GM21528 (cell line): ENCODE measurements at regions not wholly inside any gene's neighbourhood (a gene's known extent, or its start where the extent isn't known, plus 50 kb on each side); places are given as distances from the start of the nearest gene placed in this dataset.
"Not testable (repeated sequence)": the region's sequence is repeated elsewhere in the genome, so short reads cannot be mapped to it uniquely, and the experiment has no call there.

Experiments used
- ATAC-seq: cut with Tn5 transposase; IDR thresholded peaks from one replicate; pipeline ENCODE4 v1.9.1; 2021; ENCODE audit warnings: mild to moderate bottlenecking, moderate library complexity; ENCODE audit not compliant: unreplicated experiment, low FRiP score

GRCh38 chr2:176779917-176780316, 432.7 kb upstream of the HNRNPA3 start:
- no peak for ATAC-seq

DNA sequence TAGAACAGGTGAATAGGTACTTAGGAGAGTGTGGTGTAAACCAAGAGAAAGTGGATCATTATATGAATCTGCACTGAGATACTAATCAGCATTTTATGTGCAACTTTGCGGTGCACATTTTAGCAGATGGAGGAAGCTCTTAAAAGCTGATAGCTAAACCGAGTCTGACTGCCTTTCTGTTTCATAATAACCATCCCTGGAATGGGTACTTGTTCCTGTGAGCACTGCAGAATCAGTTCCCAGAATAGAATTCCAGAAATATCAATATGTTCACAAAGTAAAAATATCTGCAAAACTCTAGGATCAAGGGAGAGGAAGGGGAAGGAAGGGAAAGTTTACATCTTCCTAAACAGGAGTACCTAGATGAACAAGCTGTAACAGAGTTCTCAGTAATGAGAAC, 432.2 kb upstream of the HNRNPA3 start:
- no peak for ATAC-seq

DNA sequence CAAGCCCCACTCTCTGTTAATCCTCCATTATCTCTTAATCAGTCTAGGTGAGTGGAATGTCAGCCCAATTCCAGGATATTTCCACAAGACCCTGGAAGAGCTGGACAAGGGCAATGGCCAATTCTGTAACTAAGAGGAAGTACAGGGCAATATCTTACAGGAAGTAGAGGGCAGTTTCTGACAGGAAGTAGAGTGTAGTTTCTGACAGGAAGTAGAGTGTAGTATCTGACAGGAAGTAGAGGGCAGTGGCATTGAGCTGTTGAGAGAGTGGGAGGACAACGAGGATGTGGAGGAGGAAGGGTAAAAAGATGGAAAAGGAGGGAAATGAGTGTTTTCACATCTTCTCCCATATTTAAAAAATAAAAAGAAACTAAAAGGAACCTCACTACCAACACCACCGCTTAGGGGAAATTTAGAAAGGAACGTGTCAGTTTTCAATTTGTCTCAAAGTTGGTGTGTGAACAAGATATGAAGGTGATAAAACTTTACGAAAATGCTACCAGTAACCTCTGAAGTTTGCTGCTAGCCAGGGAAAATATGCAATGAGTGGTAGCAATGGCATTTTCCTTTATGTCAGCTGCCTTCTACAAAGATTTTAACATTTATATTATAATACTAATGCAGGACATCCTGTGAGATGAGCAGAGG, 430.9 kb upstream of the HNRNPA3 start:
- no peak for ATAC-seq

- ATAC-seq = no peak
Observed at GRCh38 chr2:176784633-176785200, 427.9 kb upstream of the HNRNPA3 start.

- no peak for ATAC-seq
Observed at GRCh38 chr2:176789751-176790150, 422.8 kb upstream of the HNRNPA3 start.

DNA sequence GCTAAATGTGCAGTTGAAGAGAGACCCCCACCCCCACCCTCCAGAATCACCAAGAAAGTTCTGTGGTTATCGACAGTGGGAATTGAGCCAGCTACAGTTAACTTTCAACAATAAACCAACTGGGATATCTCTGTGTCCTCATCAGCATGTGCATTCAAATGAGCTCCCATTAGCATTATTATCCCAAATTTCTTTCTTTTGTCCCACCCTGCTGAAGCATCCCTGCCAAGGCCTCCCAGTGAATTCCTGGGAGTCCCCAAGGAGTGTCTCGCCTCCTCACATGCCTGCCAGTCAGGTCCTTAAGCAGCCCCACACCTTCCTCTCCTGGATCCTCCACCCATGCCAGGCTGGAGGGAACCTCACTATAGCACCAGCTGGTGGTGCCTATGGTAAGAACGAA, 422.1 kb upstream of the HNRNPA3 start:
- no peak for ATAC-seq

- no peak for ATAC-seq
Observed at GRCh38 chr2:176793792-176794191, 418.8 kb upstream of the HNRNPA3 start.

DNA sequence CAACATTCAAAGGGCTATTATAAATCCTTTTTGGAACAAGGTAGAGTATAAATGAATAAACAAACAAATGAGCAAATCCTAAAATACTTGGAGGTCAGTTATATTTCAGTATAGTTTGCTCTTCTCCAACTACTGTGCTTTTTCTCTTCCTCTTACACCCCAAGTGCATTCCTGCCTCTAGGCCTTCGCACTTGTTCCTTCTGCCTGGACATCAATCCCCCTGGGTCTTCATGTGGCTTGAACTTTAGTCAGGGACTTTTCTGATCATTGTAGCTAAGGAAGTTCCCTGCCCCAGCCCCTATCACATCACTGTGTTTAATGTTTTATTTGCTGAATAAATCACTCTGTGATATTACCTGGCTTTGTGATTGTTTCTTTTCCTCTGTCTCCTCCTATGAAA, 418.2 kb upstream of the HNRNPA3 start:
- ATAC-seq = no peak

- no peak for ATAC-seq
Observed at GRCh38 chr2:176795823-176796222, 416.8 kb upstream of the HNRNPA3 start.

- not testable (repeated sequence) for ATAC-seq
Observed at GRCh38 chr2:176796677-176797076, 415.9 kb upstream of the HNRNPA3 start.

- no peak for ATAC-seq
Observed at GRCh38 chr2:176804392-176804791, 408.2 kb upstream of the HNRNPA3 start.

- ATAC-seq = no peak
Observed at GRCh38 chr2:176805345-176805744, 407.2 kb upstream of the HNRNPA3 start.

- no peak for ATAC-seq
Observed at GRCh38 chr2:176812246-176812775, 400.3 kb upstream of the HNRNPA3 start.

DNA sequence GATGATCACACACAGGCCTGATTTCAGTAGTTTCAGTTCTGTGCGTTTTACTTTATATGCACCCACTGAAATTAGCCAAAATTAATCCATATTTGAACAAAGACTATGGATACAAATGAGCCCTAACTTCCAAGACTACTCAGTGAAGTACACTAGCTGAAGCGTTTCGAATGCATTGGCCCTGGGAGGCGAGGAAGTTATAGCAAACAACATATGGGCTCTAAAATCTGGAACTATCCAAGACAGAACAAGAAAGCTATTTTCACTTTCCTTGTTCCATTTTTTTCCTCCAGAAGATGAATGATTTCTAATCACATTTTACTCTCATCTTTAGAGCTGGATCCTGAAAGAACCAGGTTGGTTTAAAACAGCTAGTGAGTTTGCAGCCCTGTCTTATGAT, 399.4 kb upstream of the HNRNPA3 start:
- no peak for ATAC-seq

DNA sequence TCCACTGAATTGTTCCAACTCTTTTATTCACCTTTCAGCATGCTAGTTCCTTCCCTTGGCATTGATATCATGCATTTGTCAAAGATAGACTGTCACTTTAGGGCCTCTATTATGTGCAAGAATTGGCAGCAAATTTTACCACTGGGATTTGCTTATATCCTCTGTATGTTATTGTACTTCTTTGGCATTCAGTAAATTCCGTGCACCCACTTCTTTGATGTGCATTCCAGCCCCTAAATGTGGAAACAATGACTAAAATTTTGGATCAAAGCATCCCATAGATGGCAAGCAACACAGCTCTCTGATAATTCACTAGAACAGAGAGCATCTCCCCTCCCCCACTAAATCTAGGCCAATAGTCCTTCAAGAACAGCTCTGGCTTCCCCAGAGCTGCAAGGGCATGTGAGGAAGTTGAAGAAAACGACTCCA, 399.0 kb upstream of the HNRNPA3 start:
- no peak for ATAC-seq

- ATAC-seq = no peak
Observed at GRCh38 chr2:176814274-176814673, 398.3 kb upstream of the HNRNPA3 start.

DNA sequence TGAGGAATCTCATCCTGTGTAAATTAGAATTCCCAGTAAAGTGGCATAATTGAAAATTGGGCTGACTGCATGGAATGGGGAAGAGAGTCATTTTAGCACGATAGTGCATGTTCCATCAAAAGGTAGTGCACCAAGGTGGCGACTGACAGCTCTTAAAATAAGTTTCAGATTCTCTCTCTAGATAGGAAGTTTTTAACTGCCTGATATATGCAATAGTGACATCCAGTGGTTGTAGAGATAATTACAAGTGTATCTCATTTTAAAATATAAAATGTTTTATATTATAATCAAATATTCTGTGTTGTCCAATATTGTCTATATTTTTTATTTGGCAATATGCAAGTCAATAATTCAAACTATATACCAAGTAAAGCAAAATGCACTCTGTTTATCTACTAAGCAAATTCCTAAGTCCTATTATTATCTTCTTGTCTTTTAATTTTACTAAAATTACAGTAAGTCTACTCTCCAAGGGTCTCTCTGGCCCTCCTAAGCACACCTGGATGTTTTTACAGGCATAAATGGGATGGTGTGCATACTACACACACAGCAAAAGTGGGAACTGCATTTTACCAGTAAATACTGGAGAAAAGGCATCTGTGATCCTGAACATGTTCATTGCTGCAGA, 397.7 kb upstream of the HNRNPA3 start:
- ATAC-seq = no peak

GRCh38 chr2:176817061-176817565, 395.5 kb upstream of the HNRNPA3 start:
- no peak for ATAC-seq

DNA sequence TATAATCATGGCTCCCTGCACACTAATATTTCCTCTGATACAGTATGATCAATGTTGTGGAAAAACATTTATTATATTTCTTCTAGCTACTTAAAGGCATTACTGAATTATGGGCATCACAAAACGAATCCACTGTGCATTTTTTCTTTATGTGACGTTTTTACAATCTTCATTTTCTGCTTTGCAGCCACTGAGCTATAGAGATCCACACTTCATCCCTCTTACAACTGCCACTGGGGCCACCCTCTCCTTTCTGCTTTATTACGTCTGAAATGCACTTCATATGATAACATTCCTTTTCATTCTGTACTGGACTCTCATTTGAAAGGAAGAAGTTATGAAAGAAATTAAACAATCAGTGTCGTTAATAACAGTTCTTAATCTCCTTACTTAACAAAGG, 394.5 kb upstream of the HNRNPA3 start:
- no peak for ATAC-seq

DNA sequence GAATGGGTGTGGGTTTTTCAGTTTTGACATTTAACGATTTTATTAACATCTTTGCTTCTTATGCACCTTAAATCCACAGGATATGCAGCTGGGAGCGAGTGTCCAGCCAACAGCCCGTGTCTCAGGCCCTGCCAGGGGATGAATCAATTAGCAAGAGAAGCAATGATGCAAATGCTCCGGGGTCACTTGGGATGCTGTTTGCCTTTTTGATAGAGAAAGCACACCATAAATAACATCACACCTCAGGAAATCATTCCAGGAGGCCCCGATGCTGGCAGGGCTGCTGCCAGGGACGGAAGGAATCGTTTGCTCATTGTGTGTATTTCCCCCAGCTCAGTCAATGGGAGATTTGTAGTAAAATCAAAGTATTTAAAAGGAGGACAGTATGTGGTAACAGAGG, 394.0 kb upstream of the HNRNPA3 start:
- ATAC-seq = no peak

- no peak for ATAC-seq
Observed at GRCh38 chr2:176819306-176819705, 393.3 kb upstream of the HNRNPA3 start.
